ENCODE measurements at regions not wholly inside any gene's neighbourhood (a gene's known extent, or its start where the extent isn't known, plus 50 kb on each side); places are given as distances from the start of the nearest gene placed in this dataset.
"Not testable (repeated sequence)": the region's sequence is repeated elsewhere in the genome, so short reads cannot be mapped to it uniquely, and the experiment has no call there.

DNA sequence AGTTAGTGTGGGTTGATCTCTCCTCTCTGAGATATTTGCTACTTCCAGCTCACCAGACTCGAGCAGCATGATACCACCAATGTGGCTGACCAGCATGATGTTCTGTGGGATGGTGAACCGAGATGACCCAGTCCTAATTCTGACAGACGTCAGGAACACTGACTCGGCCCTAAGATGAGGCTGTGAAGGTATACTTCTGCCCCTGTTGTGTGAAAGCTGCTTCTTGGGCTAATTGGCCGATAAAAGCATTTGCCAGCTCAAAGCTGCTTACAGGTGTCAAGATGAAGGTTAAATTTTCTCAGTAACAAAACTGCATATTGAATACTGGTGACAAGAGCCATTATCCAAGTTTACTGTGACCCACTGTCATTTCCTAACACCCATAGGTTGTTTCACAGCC lies 151.4 kb downstream of the BRD1 start:
- DNase-seq = no peak

- DNase-seq = no peak
Observed at GRCh38 chr22:49674479-49675050, 153.1 kb downstream of the BRD1 start.

- no peak for DNase-seq
Observed at GRCh38 chr22:49673048-49673447, 154.6 kb downstream of the BRD1 start.

DNA sequence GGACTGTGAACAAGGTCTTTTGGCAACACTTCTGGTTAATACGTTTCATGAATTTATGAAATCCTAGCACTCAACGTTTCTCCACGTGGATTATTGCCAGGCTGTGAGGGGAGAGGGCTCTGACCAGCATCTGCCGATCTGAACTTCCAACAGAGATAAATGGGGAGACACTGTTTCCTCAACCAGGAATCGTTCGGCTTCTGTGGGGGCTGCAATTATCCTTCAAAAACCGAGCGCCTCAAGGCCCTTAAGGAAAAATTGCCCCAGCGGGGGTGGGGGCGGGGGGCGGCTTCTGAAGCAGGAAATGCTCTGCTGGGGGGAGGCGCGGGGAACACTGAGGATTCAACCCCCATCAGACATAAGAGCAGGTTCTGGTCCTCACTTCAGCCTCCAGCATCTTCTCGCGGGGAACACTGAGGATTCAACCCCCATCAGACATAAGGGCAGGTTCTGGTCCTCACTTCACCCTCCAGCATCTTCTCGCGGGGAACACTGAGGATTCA lies 155.6 kb downstream of the BRD1 start:
- DNase-seq = no peak

DNA sequence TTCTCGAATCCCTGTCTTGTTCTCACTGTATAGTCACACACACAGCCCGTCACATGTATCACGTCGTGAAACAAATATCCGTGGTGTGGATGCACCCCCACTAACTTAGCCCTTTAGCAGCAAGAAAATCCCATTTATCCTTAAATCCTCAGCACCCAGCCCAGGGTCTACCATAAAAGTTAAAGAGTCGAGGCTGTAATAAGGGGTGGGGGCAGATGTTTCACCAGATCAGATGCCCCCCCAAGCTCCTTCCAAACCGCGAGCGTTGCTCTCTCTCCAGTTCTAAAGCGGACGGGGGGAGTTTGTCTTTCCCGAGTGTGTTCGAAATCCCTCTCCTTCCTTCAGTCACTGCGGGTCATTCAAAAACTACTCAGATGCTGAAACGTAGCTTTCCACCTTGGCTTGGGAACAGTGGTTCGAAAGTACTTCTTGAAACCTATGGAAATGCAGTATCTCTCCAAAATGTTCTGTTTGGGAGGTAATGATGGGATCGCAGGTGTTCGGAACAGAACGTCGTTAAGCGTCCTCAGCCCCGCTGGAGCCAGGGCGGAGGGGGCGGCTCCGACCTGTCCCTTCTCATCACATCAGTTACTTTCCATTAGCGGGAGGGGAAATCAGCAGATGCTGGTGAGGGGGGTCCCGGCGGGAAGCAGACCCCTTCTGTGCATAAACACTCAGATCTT lies 156.2 kb downstream of the BRD1 start:
- DNase-seq = no peak

DNA sequence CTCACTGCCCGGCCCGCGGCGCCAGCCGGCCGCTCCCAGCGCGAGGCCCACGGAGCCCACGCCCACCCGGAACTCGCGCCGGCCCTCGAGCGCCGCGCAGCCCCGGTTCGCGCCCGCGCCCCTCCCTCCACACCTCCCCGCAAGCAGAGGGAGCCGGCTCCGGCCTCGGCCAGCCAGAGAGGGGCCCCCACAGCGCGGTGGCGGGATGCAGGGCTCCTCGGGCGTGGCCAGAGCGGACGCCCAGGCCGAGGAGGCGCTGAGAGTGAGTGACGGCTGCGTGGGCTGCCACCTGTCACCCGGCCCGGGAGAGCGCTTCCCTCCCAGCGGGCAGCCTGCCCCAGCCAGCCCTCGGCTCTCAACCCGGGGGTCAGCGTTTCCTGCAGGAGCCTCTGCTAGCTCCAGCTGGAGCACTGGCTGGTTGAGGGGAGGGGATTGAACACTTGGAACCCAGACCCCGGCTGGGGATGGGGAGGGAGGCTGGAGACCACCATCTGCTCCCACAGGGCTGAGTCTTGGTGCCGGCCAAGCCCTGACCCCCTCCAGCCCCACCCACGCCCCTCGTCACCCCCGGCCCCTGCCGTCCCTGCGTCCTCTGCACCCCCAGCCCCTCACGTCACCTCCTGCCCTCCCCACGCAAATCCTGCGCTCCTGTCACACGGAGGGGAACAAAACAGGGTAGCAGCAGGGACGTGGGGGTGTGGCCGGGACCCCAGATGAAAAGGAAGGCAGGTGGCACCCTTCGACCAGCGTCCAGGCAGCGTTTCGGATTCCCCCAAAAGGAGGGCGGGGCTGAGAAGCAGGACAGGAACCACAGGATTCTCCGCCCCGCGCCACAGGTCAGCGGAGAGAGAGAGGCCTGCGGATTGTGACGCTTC lies 157.0 kb downstream of the BRD1 start:
- no peak for DNase-seq

GRCh38 chr22:49669969-49670455 lies 157.7 kb downstream of the BRD1 start:
- not testable (repeated sequence) for DNase-seq

- not testable (repeated sequence) for DNase-seq
Observed at GRCh38 chr22:49669427-49669968, 158.2 kb downstream of the BRD1 start.

GRCh38 chr22:49668402-49668801 lies 159.3 kb downstream of the BRD1 start:
- DNase-seq = no peak

DNA sequence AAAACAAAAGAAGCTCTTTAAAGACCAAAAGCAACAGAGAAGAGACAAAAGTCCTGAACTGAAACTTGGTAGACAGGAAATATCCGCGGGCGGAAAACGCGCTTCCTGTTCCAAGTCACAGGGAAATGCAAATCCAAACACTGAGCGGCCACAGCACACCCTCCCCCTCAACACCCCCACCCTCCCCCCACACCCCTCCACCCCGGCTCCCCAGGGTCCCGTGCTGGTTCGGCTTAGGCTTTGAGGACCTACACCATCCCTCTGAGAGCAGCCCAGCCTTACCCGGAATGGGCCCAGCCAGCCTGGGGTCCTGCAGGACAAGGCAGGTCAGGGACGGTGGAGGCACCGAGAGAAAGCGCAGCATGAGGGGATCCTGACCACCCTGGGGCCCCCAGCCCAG lies 160.4 kb downstream of the BRD1 start:
- no peak for DNase-seq

DNA sequence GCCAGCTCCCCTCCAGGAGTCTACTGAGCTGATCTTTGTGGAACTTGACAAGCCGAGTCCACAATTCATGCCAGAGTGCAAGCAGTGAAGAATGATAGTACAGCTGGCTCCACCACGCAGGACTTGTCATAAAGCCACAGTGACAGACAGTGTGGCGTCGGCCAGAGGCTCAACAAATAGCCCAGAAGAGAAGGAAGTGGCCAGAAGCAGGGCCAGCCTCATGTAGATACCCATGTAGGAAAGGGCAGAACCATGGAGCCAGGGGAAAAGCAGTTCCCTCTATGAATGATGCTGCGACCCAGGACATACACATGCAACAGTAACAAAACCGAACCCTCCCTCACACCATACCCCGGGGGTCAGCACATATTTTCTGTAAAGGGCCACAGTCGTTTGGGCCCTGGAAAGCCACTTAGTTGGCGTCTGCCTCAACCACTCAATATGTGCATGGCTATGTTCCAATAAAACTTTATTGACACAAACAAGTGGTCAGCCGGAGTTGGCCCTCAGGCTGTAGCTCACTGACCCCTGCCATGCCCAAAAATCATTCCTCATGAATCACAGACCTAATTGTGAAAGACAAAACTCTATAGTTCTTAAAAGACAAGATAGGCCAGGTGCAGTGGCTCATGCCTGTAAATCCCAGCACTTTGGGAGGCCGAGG lies 161.4 kb downstream of the BRD1 start:
- DNase-seq = no peak

GRCh38 chr22:49664891-49665290 lies 162.8 kb downstream of the BRD1 start:
- no peak for DNase-seq

DNA sequence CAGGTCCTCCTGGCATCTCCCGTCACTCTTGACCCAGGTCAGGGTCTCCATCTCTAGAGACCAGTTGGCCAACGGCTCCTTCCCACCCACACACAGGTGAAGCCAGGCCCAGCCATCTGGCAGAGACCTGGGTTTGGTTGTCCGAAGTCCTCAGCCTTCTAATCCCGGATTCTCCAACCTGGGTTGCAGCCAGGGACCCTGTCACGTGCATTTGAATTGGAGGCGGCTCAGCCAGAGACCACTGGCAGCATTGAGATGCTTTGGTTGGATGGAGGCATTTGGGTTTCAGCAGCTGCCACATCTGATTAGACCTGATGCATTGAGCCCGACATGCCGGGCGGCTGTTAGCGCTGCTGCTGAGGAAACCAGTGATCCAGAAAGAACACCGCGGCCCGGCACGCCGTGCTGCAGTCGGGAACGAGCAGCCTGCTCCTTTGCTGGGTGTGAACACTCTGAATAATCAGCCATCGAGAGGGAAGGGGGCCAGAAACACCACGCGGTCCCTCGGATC lies 163.2 kb downstream of the BRD1 start:
- DNase-seq = no peak

DNA sequence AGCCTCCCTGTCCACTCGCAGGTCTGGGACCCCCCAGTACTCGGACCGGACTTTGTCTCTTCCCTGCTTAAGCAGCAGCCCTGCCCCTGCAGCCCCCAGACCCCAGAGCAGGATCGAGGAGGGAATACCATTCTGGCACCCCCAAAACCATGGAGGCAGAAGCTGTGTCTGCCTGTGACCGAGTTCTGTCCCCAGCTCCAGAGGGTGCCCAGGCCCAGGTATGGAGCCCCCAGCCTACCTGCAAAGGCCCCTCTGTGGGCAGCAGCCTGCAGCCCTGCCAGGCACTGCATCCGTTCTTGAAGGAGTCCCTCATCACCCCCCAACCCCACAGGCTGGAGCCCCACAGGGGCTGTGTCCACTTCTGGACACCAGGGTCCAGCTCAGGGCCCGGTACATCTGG lies 163.8 kb downstream of the BRD1 start:
- no peak for DNase-seq

DNA sequence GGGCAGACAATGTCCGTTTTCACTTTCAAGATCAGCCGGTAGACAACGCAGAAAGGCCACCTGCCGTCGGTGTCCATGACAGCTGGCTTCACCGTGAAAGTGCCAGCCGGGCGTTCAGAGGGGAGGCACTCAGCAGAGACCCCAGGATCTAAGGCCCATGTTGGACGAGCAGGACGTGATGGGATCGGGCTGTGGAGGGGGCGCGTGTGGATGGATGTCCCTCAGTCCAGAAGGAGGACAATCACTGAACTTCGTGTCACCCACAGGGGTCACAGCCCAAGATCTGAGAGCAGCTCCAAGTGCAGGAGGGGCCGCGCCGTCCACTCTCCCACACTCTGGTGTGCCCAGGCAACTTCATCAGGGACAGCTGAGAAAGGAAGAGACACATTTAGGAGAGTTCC lies 164.4 kb downstream of the BRD1 start:
- no peak for DNase-seq

GRCh38 chr22:49662681-49663080 lies 165.0 kb downstream of the BRD1 start:
- DNase-seq = no peak

- DNase-seq = no peak
Observed at GRCh38 chr22:49660794-49661781, 166.6 kb downstream of the BRD1 start.

DNA sequence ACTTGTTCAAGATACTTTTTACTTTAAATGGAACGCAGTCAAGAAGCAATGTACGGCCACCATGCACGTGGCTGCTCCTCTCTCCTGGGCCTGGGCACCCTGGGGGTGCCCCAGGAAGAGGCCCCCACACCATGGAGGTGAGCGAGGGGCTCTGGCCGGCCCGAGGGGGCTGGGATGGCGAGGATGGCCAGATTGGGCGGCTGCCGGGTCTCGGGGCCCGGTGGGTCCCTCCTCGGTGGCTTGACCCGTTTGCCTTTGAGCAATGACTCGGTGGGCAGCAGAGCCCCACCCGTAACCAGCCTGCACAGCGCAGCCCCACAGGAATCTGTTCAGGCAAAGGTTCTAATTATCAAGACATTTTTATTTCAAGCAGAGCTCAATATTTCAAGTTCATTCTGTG lies 167.4 kb downstream of the BRD1 start:
- no peak for DNase-seq

DNA sequence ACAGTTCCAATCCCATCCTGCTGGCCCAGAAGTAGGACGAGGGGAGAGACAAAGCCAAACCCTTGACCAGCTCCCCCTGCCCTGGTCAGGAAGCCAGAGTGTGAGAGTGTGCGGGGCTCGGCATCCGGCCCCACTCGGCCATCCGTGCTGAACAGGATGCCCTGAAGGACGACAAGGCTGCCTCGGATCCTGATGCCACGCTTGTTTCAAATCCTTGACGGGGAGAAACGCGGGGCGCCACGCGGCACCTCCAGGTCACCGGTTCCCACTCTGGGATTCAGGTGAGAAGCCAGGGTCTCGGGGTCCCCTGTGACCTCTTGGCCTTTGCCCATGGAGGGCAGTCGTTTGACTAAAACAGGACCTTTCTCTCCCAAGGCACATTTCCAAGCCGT lies 167.8 kb downstream of the BRD1 start:
- DNase-seq = no peak

GRCh38 chr22:49659281-49659923 lies 168.3 kb downstream of the BRD1 start:
- no peak for DNase-seq

All from skin of body (tissue), 1 donor.